ENCODE measurements at regions not wholly inside any gene's neighbourhood (a gene's known extent, or its start where the extent isn't known, plus 50 kb on each side); places are given as distances from the start of the nearest gene placed in this dataset.

DNA sequence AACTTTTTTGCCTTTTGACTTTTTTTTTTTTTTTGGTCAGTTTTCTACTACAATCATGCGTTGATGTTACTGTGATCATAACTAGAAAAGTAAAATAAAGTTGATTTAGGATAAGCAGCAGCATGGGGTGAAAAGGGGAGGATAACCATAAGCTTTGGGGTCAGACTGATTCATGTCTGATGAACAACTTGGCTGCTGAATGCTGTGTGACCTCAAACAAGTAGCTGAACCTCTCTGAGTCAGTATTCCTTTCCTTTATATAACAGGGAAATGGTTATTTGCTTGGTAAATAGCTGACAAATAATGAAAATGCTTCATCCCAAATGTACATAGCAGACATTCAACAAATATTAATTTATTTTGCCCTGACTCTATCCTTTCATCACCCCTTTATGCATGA, 413.0 kb downstream of the VRK1 start:
- Histone ChIP-seq H3K27ac (ENCODE audit: low read length) (no peak overlapping the region), H3K79me2 (replicated peaks; ENCODE audit: insufficient read depth, low read length) (no peaks in the 10 kb centered on the region), H3K4me3 (ENCODE audit: low read length) (no peak overlapping the region), H3K4me2 (ENCODE audit: low read length) (no peak overlapping the region), H3F3A (ENCODE audit: insufficient read depth, low read length, poor library complexity, severe bottlenecking) (no peaks in the 10 kb centered on the region), H3K9me3 (ENCODE audit: low read length) (no peaks in the 10 kb centered on the region), H3K27me3 (ENCODE audit: insufficient read depth, low read depth, low read length) (no peaks in the 10 kb centered on the region), H3K36me3 (ENCODE audit: insufficient read depth, low read length) (no peaks in the 10 kb centered on the region), H4K20me1 (ENCODE audit: insufficient read depth) (no peaks in the 10 kb centered on the region), H3K9me2 (ENCODE audit: insufficient read depth, low read length) (no peaks in the 10 kb centered on the region), H2AFZ (ENCODE audit: low read depth, low read length) (no peak overlapping the region), H3K9ac (ENCODE audit: low read length) (no peak overlapping the region)
- TF ChIP-seq MXI1 (conservative IDR thresholded peaks at IDR 0.05; ENCODE audit: poor library complexity, severe bottlenecking) (no peak), RAD21 (conservative IDR thresholded peaks at IDR 0.05) (no peak)
- TF ChIP-seq, protein P1, sequence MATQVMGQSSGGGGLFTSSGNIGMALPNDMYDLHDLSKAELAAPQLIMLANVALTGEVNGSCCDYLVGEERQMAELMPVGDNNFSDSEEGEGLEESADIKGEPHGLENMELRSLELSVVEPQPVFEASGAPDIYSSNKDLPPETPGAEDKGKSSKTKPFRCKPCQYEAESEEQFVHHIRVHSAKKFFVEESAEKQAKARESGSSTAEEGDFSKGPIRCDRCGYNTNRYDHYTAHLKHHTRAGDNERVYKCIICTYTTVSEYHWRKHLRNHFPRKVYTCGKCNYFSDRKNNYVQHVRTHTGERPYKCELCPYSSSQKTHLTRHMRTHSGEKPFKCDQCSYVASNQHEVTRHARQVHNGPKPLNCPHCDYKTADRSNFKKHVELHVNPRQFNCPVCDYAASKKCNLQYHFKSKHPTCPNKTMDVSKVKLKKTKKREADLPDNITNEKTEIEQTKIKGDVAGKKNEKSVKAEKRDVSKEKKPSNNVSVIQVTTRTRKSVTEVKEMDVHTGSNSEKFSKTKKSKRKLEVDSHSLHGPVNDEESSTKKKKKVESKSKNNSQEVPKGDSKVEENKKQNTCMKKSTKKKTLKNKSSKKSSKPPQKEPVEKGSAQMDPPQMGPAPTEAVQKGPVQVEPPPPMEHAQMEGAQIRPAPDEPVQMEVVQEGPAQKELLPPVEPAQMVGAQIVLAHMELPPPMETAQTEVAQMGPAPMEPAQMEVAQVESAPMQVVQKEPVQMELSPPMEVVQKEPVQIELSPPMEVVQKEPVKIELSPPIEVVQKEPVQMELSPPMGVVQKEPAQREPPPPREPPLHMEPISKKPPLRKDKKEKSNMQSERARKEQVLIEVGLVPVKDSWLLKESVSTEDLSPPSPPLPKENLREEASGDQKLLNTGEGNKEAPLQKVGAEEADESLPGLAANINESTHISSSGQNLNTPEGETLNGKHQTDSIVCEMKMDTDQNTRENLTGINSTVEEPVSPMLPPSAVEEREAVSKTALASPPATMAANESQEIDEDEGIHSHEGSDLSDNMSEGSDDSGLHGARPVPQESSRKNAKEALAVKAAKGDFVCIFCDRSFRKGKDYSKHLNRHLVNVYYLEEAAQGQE (IDR thresholded peaks at IDR 0.05; ENCODE audit: borderline replicate concordance) = no peak

DNA sequence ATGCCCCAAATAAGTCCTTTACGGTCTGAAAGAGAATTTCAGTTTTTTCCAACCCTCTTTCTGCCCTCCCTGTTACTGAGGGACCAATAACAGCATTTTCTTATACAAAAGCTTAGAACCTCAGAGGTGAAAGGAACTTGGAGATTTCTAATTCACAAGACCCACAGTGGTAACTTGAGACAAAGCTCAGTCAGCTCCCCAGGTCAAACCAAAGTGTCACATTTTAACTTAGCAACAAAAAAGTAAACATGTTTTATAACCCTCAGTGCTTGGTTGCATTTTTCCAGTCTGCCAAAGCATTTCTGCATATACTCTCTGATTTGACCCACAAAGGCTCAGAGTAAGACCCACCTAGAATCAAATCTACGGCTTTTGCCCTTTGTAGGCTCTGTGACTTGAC, 415.2 kb downstream of the VRK1 start:
- Histone ChIP-seq H3K4me2 (ENCODE audit: low read length) (no peak overlapping the region), H3K9ac (ENCODE audit: low read length) (no peak overlapping the region), H3K9me2 (ENCODE audit: insufficient read depth, low read length) (no peaks in the 10 kb centered on the region), H3K79me2 (replicated peaks; ENCODE audit: insufficient read depth, low read length) (no peaks in the 10 kb centered on the region), H3F3A (ENCODE audit: insufficient read depth, low read length, poor library complexity, severe bottlenecking) (no peaks in the 10 kb centered on the region), H4K20me1 (ENCODE audit: insufficient read depth) (no peaks in the 10 kb centered on the region), H2AFZ (ENCODE audit: low read depth, low read length) (no peak overlapping the region), H3K27me3 (ENCODE audit: insufficient read depth, low read depth, low read length) (no peaks in the 10 kb centered on the region), H3K27ac (ENCODE audit: low read length) (no peak overlapping the region), H3K4me3 (ENCODE audit: low read length) (no peak overlapping the region), H3K36me3 (ENCODE audit: insufficient read depth, low read length) (no peaks in the 10 kb centered on the region), H3K9me3 (ENCODE audit: low read length) (no peaks in the 10 kb centered on the region)
- no peak for TF ChIP-seq MXI1 (conservative IDR thresholded peaks at IDR 0.05; ENCODE audit: poor library complexity, severe bottlenecking)
- no peak for TF ChIP-seq POLR2AphosphoS5 (IDR thresholded peaks at IDR 0.05)
- no peak for TF ChIP-seq EP300 (conservative IDR thresholded peaks at IDR 0.05; ENCODE audit: poor library complexity, severe bottlenecking)
- TF ChIP-seq, protein P2, sequence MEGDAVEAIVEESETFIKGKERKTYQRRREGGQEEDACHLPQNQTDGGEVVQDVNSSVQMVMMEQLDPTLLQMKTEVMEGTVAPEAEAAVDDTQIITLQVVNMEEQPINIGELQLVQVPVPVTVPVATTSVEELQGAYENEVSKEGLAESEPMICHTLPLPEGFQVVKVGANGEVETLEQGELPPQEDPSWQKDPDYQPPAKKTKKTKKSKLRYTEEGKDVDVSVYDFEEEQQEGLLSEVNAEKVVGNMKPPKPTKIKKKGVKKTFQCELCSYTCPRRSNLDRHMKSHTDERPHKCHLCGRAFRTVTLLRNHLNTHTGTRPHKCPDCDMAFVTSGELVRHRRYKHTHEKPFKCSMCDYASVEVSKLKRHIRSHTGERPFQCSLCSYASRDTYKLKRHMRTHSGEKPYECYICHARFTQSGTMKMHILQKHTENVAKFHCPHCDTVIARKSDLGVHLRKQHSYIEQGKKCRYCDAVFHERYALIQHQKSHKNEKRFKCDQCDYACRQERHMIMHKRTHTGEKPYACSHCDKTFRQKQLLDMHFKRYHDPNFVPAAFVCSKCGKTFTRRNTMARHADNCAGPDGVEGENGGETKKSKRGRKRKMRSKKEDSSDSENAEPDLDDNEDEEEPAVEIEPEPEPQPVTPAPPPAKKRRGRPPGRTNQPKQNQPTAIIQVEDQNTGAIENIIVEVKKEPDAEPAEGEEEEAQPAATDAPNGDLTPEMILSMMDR (IDR thresholded peaks at IDR 0.05; ENCODE audit: poor library complexity, severe bottlenecking) = no peak
- TF ChIP-seq EZH2 (IDR thresholded peaks at IDR 0.05; ENCODE audit: borderline replicate concordance, insufficient read depth, low read length, poor library complexity, severe bottlenecking) = no peak
- TF ChIP-seq SMC3 (conservative IDR thresholded peaks at IDR 0.05; ENCODE audit: poor library complexity) = no peak
- TF ChIP-seq TAF1 (IDR thresholded peaks at IDR 0.05; ENCODE audit: low read depth) = no peak
- no peak for TF ChIP-seq RAD21 (conservative IDR thresholded peaks at IDR 0.05)
- TF ChIP-seq, protein P1 (IDR thresholded peaks at IDR 0.05; ENCODE audit: borderline replicate concordance) = no peak

All from neural cell (in vitro differentiated cells).